Caki2 (cell line): ENCODE measurements at regions not wholly inside any gene's neighbourhood (a gene's known extent, or its start where the extent isn't known, plus 50 kb on each side); places are given as distances from the start of the nearest gene placed in this dataset.

Source experiments
- DNase-seq: peaks from one replicate; pipeline ENCODE4 v3.0.0-alpha.2; 2015; ENCODE audit warnings: low read depth
- in situ Hi-C: cut with HindIII; loops from 2 replicates; pipeline ENCODE4 v1.10.0; 2016; ENCODE audit warnings: low sequenced_read_pairs, low pct_unique_long_range_greater_than_20kb, mixed read lengths

GRCh38 chr5:35306716-35307365, 76.6 kb upstream of the PRLR start:
- in situ Hi-C loops: no loop called here
- no peak for DNase-seq

GRCh38 chr5:35305336-35306020, 75.2 kb upstream of the PRLR start:
- no peak for DNase-seq
- in situ Hi-C loops: no loop called here

GRCh38 chr5:35304291-35304690, 74.0 kb upstream of the PRLR start:
- in situ Hi-C loops: no loop called here
- no peak for DNase-seq

GRCh38 chr5:35303152-35303551, 72.9 kb upstream of the PRLR start:
- no peak for DNase-seq
- in situ Hi-C loops: no loop called here

GRCh38 chr5:35302544-35302943, 72.3 kb upstream of the PRLR start:
- in situ Hi-C loops: no loop called here
- no peak for DNase-seq

GRCh38 chr5:35297755-35298154, 67.5 kb upstream of the PRLR start:
- in situ Hi-C loops: no loop called here
- DNase-seq: no peak

GRCh38 chr5:35294976-35295375, 64.7 kb upstream of the PRLR start:
- in situ Hi-C loops: no loop called here
- DNase-seq: no peak

- no peak for DNase-seq
- in situ Hi-C loops: no loop called here
Measured at GRCh38 chr5:35294017-35294416, 63.7 kb upstream of the PRLR start.

GRCh38 chr5:35285435-35285834, 55.1 kb upstream of the PRLR start:
- in situ Hi-C loops: no loop called here
- DNase-seq: no peak

- no peak for DNase-seq
- in situ Hi-C loops: no loop called here
Measured at GRCh38 chr5:35285011-35285410, 54.7 kb upstream of the PRLR start.

GRCh38 chr5:35284364-35284763, 54.1 kb upstream of the PRLR start:
- DNase-seq: no peak
- in situ Hi-C loops: no loop called here

- no peak for DNase-seq
- in situ Hi-C loops: no loop called here
Measured at GRCh38 chr5:35282810-35283209, 52.5 kb upstream of the PRLR start.

GRCh38 chr5:35281613-35282012, 51.3 kb upstream of the PRLR start:
- in situ Hi-C loops: no loop called here
- no peak for DNase-seq
